Sigmoid colon (tissue), 4 donors: ENCODE measurements at regions not wholly inside any gene's neighbourhood (a gene's known extent, or its start where the extent isn't known, plus 50 kb on each side); places are given as distances from the start of the nearest gene placed in this dataset.

ENCODE experiments used
- CTCF ChIP-seq, 4 experiments: fragments of 450-650 bp in 3 of 4; fragments of 200-600 bp in 1 of 4; IDR thresholded peaks; one replicate each; pipeline ENCODE4 v1.5.1; 2016 to 2019; ENCODE audit warnings: antibody characterized with exemption in 4 of 4, mild to moderate bottlenecking in 3 of 4, moderate library complexity in 2 of 4
- POLR2AphosphoS5 ChIP-seq, 4 donors: sonication (generic); formaldehyde crosslinking; IDR thresholded peaks; one replicate each; pipeline ENCODE4 v1.6.1; 2017; ENCODE audit warnings: antibody characterized with exemption in 4 of 4

DNA sequence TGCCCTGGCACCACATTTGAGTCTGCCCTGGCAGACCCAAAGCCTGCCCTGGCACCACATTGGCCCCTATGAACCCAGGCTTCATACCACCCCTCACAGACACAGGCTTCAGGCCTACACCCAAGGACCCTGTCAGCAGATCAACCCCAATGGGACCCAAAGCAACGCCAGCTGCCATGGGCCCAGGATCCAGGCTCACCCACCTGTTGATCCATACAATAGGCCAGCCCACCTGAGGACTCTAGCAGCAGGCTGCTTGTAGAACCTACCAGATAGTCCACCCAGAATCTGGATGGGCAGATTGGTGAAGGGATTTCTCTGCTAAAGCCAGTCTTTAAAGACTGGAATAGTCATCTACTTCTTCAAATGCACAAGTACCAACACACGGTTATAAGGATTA, 114.4 kb downstream of the LAS1L start:
- TF ChIP-seq POLR2AphosphoS5 (IDR thresholded peaks at IDR 0.05) (no peak), CTCF (IDR thresholded peaks at IDR 0.05) (no peak)
